HG02610 (cell line): ENCODE measurements at regions not wholly inside any gene's neighbourhood (a gene's known extent, or its start where the extent isn't known, plus 50 kb on each side); places are given as distances from the start of the nearest gene placed in this dataset.

Experiments
- ATAC-seq: cut with Tn5 transposase; IDR thresholded peaks from one replicate; pipeline ENCODE4 v1.9.1; 2021; ENCODE audit warnings: mild to moderate bottlenecking, moderate library complexity; ENCODE audit not compliant: unreplicated experiment

GRCh38 chr13:48761256-48761655 lies 107.5 kb downstream of the CYSLTR2 start:
- no peak for ATAC-seq

GRCh38 chr13:48769107-48769704 lies 115.5 kb downstream of the CYSLTR2 start:
- peak; percentile 89 for ATAC-seq

GRCh38 chr13:48770372-48770771 lies 116.6 kb downstream of the CYSLTR2 start:
- ATAC-seq = no peak

GRCh38 chr13:48772908-48773307 lies 119.2 kb downstream of the CYSLTR2 start:
- no peak for ATAC-seq

GRCh38 chr13:48773531-48774275 lies 120.0 kb downstream of the CYSLTR2 start:
- no peak for ATAC-seq

GRCh38 chr13:48775285-48775684 lies 121.6 kb downstream of the CYSLTR2 start:
- ATAC-seq = no peak

- no peak for ATAC-seq
Observed at GRCh38 chr13:48775804-48776203, 122.1 kb downstream of the CYSLTR2 start.

- no peak for ATAC-seq
Observed at GRCh38 chr13:48776401-48776800, 122.7 kb downstream of the CYSLTR2 start.

- no peak for ATAC-seq
Observed at GRCh38 chr13:48778610-48779009, 124.9 kb downstream of the CYSLTR2 start.

- ATAC-seq = no peak
Observed at GRCh38 chr13:48780713-48781341, 127.1 kb downstream of the CYSLTR2 start.

- no peak for ATAC-seq
Observed at GRCh38 chr13:48782429-48782840, 128.7 kb downstream of the CYSLTR2 start.

- ATAC-seq = no peak
Observed at GRCh38 chr13:48783181-48783630, 129.5 kb downstream of the CYSLTR2 start.

- no peak for ATAC-seq
Observed at GRCh38 chr13:48783695-48784230, 130.0 kb downstream of the CYSLTR2 start.

GRCh38 chr13:48784916-48785548 lies 131.3 kb downstream of the CYSLTR2 start:
- no peak for ATAC-seq

- no peak for ATAC-seq
Observed at GRCh38 chr13:48790199-48790598, 136.5 kb downstream of the CYSLTR2 start.

- no peak for ATAC-seq
Observed at GRCh38 chr13:48790966-48791365, 137.2 kb downstream of the CYSLTR2 start.

- no peak for ATAC-seq
Observed at GRCh38 chr13:48797127-48797526, 143.4 kb downstream of the CYSLTR2 start.

- no peak for ATAC-seq
Observed at GRCh38 chr13:48797761-48798160, 144.0 kb downstream of the CYSLTR2 start.

GRCh38 chr13:48798180-48798579 lies 144.5 kb downstream of the CYSLTR2 start:
- no peak for ATAC-seq

- no peak for ATAC-seq
Observed at GRCh38 chr13:48801255-48801654, 147.5 kb downstream of the CYSLTR2 start.
